Immature natural killer cell (primary cell): ENCODE measurements at regions not wholly inside any gene's neighbourhood (a gene's known extent, or its start where the extent isn't known, plus 50 kb on each side); places are given as distances from the start of the nearest gene placed in this dataset.

Experiments
- DNase-seq, 3 donors: peaks; one replicate each; pipeline ENCODE4 v3.0.0; 2022; ENCODE audit warnings: mixed read lengths in 1 of 3
- H3K27ac Mint-ChIP-seq, 6 donors: one replicate each; pipeline ENCODE4 v1.8.0; 2020; ENCODE audit warnings: mixed read lengths in 6 of 6, mild to moderate bottlenecking in 5 of 6, inconsistent platforms in 4 of 6, moderate library complexity in 3 of 6
- H3K27me3 Mint-ChIP-seq, 3 donors: one replicate each; pipeline ENCODE4 v1.8.0; 2020 to 2021; ENCODE audit warnings: low read depth in 3 of 3, mild to moderate bottlenecking in 3 of 3, mixed read lengths in 3 of 3, moderate library complexity in 3 of 3, inconsistent platforms in 1 of 3
- H3K36me3 Mint-ChIP-seq, 3 donors: one replicate each; pipeline ENCODE4 v1.8.0; 2020; ENCODE audit warnings: mixed read lengths in 3 of 3, inconsistent platforms in 2 of 3, mild to moderate bottlenecking in 2 of 3
- H3K4me1 Mint-ChIP-seq, 2 donors: one replicate each; pipeline ENCODE4 v1.8.0; 2020; ENCODE audit warnings: inconsistent platforms in 2 of 2, mild to moderate bottlenecking in 2 of 2, mixed read lengths in 2 of 2, moderate library complexity in 1 of 2
- H3K4me3 Mint-ChIP-seq, 5 donors: one replicate each; pipeline ENCODE4 v1.8.0; 2020; ENCODE audit warnings: mild to moderate bottlenecking in 5 of 5, mixed read lengths in 5 of 5, inconsistent platforms in 3 of 5, moderate library complexity in 3 of 5
- H3K9me3 Mint-ChIP-seq, 6 donors: one replicate each; pipeline ENCODE4 v1.8.0; 2020; ENCODE audit warnings: mild to moderate bottlenecking in 6 of 6, mixed read lengths in 6 of 6, inconsistent platforms in 4 of 6, moderate library complexity in 3 of 6

GRCh38 chr5:117888688-117889087, 1099.7 kb downstream of the DTWD2 start:
- DNase-seq = no peak
- H3K36me3 Mint-ChIP-seq = no peaks in the 10 kb centered on the region
- H3K27me3 Mint-ChIP-seq = no peaks in the 10 kb centered on the region
- H3K4me3 Mint-ChIP-seq = peak overlapping the region; percentile 5 to 55 (median 45)
- H3K9me3 Mint-ChIP-seq = peaks cover 0 to 28% (median 7%) of the 10 kb centered on the region in 6 donors
- peaks cover 6 to 19% of the 10 kb centered on the region in 2 donors for H3K4me1 Mint-ChIP-seq
- peak overlapping the region in 1 of 6 donors; percentile 6 for H3K27ac Mint-ChIP-seq

DNA sequence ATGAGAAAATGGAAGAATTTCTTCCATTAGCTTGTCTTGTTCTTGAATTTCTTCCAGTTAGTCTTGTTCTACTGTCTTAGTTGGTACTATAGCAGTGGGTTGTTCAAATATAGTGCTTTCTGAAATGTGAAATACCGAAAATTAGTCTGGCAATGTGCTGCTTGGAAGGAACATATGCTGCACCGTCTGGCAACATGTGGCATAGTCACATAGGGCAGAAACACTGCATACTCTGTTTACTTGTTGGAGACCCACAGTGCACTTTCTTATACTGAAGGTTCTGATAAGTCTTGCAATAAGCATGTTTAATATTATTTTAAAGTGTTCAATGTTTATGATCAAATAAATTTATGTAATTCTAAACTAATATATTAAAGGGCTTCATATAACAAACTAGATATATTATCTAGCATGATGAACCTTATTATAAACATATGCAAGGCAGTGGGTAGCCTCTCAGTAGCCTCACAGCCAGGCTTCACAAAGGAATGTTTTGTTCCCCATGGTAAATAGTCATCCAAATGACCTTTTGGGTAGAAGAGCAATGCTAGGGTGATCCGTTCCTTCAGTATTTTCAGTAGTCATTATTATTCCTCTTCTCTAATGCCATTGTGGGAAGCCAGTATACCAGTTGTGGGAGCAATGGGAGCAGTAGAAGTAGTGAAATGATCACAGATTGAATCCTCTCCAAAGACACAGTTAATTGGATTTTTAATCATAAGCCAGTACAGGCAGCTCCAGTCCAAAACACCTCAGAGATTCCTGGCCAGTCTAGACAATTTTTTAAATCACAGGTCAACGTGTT, 1106.7 kb downstream of the DTWD2 start:
- Mint-ChIP-seq H3K27me3 (peaks cover 0 to 2% (median 0%) of the 10 kb centered on the region in 3 donors), H3K36me3 (no peaks in the 10 kb centered on the region), H3K4me1 (no peaks in the 10 kb centered on the region), H3K9me3 (peaks cover 3 to 26% (median 9%) of the 10 kb centered on the region in 6 donors), H3K27ac (no peak overlapping the region), H3K4me3 (no peak overlapping the region)
- DNase-seq = no peak

DNA sequence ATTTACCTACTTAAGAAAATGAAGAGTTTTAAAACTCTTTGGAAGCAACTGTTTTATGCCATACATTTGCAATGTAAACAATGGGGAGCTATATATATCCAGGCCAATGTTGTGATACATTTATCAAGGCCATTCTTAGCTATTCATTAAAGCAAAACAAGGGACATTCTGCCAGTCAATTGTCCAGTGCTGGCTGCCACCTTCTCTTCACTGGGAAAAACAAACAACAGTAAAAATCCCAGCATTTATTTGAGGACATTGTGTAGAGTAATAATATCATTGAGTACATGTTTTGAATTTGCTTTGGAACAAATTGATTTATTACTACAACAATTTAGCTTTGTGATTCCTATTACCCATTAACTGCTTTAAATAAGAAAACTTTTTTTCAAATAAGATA, 1107.4 kb downstream of the DTWD2 start:
- no peak overlapping the region for H3K27ac Mint-ChIP-seq
- no peak overlapping the region for H3K4me3 Mint-ChIP-seq
- H3K27me3 Mint-ChIP-seq = peaks cover 0 to 2% (median 0%) of the 10 kb centered on the region in 3 donors
- DNase-seq = no peak
- H3K4me1 Mint-ChIP-seq = no peaks in the 10 kb centered on the region
- H3K9me3 Mint-ChIP-seq = peaks cover 3 to 23% (median 8%) of the 10 kb centered on the region in 6 donors
- H3K36me3 Mint-ChIP-seq = no peaks in the 10 kb centered on the region

DNA sequence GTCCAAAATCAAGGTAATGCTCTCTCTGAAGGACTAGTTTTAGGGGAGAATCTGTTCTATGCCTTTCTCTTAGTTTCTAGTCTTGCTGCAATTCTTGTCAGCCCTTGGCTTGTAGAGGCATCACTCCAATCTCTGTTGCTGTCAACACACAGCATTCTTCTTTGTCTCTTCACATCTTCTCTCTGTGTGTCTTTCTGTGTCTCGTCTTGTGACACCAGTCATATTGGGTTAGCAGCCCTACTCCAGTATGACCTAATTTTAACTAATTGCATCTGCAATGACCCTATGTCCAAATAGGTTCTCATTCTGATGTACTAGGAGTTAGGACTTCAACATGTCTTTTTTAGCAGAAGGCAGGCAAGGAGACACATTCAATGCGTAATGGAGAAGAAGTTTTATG, 1110.6 kb downstream of the DTWD2 start:
- peaks cover 2 to 20% (median 8%) of the 10 kb centered on the region in 6 donors for H3K9me3 Mint-ChIP-seq
- no peak overlapping the region for H3K4me3 Mint-ChIP-seq
- peaks cover 0 to 2% (median 0%) of the 10 kb centered on the region in 3 donors for H3K27me3 Mint-ChIP-seq

GRCh38 chr5:117872798-117873368, 1115.5 kb downstream of the DTWD2 start:
- Mint-ChIP-seq H3K27ac (no peak overlapping the region), H3K4me1 (no peaks in the 10 kb centered on the region), H3K4me3 (no peak overlapping the region), H3K36me3 (no peaks in the 10 kb centered on the region), H3K27me3 (no peaks in the 10 kb centered on the region), H3K9me3 (peaks cover 1 to 26% (median 11%) of the 10 kb centered on the region in 6 donors)
- no peak for DNase-seq

More for the DNA sequence above, 1110.6 kb downstream of the DTWD2 start:
- H3K36me3 Mint-ChIP-seq = no peaks in the 10 kb centered on the region
- no peak for DNase-seq
- no peak overlapping the region for H3K27ac Mint-ChIP-seq
- no peaks in the 10 kb centered on the region for H3K4me1 Mint-ChIP-seq

DNA sequence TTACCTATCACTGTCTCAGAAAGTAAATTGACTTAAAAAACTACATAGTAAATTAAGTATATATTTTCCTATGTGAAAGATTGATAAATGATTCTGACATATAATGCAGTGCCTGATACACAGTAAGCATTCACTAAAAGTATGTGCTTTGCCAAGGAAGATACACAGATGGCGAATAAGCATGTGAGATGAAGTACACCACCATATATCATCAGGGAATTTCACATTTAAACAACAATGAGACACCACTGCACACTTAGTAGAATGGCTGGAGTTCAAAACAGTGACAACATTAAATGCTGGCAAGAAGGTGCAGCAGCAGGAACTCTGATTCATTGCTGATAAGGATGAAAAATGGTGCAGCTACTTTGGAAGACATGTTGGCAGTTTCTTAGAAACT, 1118.8 kb downstream of the DTWD2 start:
- Mint-ChIP-seq H3K36me3 (no peaks in the 10 kb centered on the region), H3K9me3 (peaks cover 0 to 22% (median 10%) of the 10 kb centered on the region in 6 donors), H3K27ac (no peak overlapping the region), H3K27me3 (no peaks in the 10 kb centered on the region), H3K4me1 (no peaks in the 10 kb centered on the region), H3K4me3 (no peak overlapping the region)
- no peak for DNase-seq

GRCh38 chr5:117863586-117864296, 1124.6 kb downstream of the DTWD2 start:
- Mint-ChIP-seq H3K27ac (no peak overlapping the region), H3K4me1 (no peaks in the 10 kb centered on the region), H3K36me3 (no peaks in the 10 kb centered on the region), H3K4me3 (no peak overlapping the region), H3K9me3 (peaks cover 6 to 23% (median 12%) of the 10 kb centered on the region in 6 donors), H3K27me3 (no peaks in the 10 kb centered on the region)
- no peak for DNase-seq

DNA sequence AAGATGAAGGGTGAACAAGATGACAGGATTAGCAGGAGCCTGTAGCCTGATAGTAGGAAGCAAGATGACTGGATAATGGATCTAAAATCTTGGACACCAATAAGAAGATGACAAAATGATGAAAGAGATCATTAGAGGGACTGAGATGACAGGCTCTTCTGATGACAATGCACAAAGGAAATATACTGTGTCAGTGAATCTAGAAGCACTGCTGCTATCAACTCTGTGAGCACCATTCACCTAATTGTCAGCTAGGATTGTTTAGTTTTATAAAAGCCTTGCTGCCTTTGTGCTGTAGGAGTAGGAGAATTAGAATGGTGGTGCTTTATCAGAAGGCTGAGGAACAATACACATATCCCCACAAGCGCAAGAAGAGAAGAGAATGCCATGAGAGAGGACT, 1127.8 kb downstream of the DTWD2 start:
- Mint-ChIP-seq H3K4me3 (no peak overlapping the region), H3K9me3 (peaks cover 13 to 41% (median 24%) of the 10 kb centered on the region in 6 donors), H3K4me1 (no peaks in the 10 kb centered on the region), H3K36me3 (no peaks in the 10 kb centered on the region), H3K27ac (no peak overlapping the region), H3K27me3 (no peaks in the 10 kb centered on the region)
- no peak for DNase-seq

- no peak for DNase-seq
- Mint-ChIP-seq H3K36me3 (no peaks in the 10 kb centered on the region), H3K9me3 (peaks cover 14 to 47% (median 24%) of the 10 kb centered on the region in 6 donors), H3K4me1 (no peaks in the 10 kb centered on the region), H3K27ac (no peak overlapping the region), H3K27me3 (no peaks in the 10 kb centered on the region), H3K4me3 (no peak overlapping the region)
Observed at GRCh38 chr5:117859176-117859575, 1129.2 kb downstream of the DTWD2 start.

DNA sequence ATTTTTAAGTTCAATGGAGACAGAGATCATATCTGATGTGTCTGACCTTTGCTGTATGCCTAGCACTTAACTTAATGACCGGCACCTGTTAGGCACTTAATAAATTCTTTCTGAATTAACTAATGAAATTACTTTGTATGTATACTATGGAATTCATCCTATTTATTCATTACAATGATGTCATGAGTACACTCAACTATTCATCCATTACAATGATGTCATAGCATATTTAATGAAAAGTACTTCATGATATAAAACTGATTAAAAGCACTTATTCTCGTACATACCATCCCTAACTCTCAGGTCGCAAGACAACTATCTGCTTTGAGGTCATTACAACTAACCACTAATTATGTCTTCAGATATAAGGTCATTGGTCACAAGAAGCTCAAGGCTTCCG, 1131.6 kb downstream of the DTWD2 start:
- Mint-ChIP-seq H3K27me3 (no peaks in the 10 kb centered on the region), H3K9me3 (peaks cover 12 to 51% (median 23%) of the 10 kb centered on the region in 6 donors), H3K4me1 (no peaks in the 10 kb centered on the region), H3K27ac (no peak overlapping the region), H3K4me3 (no peak overlapping the region), H3K36me3 (peaks cover 0 to 4% (median 0%) of the 10 kb centered on the region in 3 donors)
- DNase-seq = no peak

- H3K27me3 Mint-ChIP-seq = no peaks in the 10 kb centered on the region
- no peaks in the 10 kb centered on the region for H3K4me1 Mint-ChIP-seq
- no peak for DNase-seq
- H3K36me3 Mint-ChIP-seq = peaks cover 0 to 3% (median 0%) of the 10 kb centered on the region in 3 donors
- H3K4me3 Mint-ChIP-seq = no peak overlapping the region
- H3K27ac Mint-ChIP-seq = no peak overlapping the region
- H3K9me3 Mint-ChIP-seq = peaks cover 0 to 52% (median 23%) of the 10 kb centered on the region in 6 donors
Observed at GRCh38 chr5:117837786-117838185, 1150.6 kb downstream of the DTWD2 start.

GRCh38 chr5:117833691-117834090, 1154.7 kb downstream of the DTWD2 start:
- Mint-ChIP-seq H3K4me1 (no peaks in the 10 kb centered on the region), H3K27ac (no peak overlapping the region), H3K27me3 (no peaks in the 10 kb centered on the region), H3K9me3 (peaks cover 9 to 52% (median 31%) of the 10 kb centered on the region in 6 donors), H3K36me3 (peaks cover 0 to 6% (median 0%) of the 10 kb centered on the region in 3 donors), H3K4me3 (no peak overlapping the region)
- no peak for DNase-seq

DNA sequence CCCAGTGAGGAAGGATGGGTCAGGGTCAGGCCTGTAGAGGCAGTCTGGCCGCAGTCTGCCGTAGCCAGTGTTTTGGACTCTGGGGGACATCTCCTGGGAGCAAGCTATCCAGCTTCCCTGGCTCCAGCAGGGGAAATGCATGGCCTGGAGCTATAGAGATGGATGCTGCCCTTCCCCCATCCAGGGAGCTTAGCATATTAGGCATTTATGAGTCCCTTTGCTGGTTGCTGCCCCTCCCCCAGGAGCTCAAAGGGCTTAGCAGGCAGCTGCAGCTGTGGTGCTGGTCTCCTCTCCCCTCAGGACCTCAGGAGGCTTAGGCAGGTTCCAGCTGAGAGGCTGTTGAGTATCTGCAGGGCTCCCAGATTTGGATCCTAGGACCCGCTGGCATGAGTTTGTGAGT, 1158.7 kb downstream of the DTWD2 start:
- Mint-ChIP-seq H3K9me3 (peaks cover 25 to 75% (median 40%) of the 10 kb centered on the region in 6 donors), H3K4me1 (no peaks in the 10 kb centered on the region), H3K27me3 (peaks cover 0 to 2% (median 1%) of the 10 kb centered on the region in 3 donors), H3K4me3 (no peak overlapping the region), H3K36me3 (peaks cover 0 to 6% (median 0%) of the 10 kb centered on the region in 3 donors), H3K27ac (no peak overlapping the region)
- no peak for DNase-seq

DNA sequence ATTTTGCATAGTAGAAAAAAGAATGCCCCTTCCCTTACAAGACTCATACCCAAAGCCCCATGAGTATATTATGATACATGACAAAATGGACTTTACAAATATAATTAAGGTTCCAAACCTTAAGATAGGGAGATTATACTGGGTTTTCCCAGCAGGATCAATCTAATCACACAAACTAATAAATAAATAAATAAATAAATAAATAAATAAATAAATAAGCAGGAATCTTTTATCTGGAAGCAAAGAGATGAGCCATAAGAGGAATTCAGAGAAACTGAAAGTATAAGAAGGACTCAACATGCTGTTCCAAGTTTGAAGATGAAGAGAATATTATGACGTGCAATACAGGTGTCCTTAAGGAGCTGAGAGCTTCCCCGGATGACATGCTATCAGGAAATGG, 1174.5 kb downstream of the DTWD2 start:
- H3K9me3 Mint-ChIP-seq = peaks cover 14 to 61% (median 26%) of the 10 kb centered on the region in 6 donors
- no peaks in the 10 kb centered on the region for H3K36me3 Mint-ChIP-seq
- no peak overlapping the region for H3K27ac Mint-ChIP-seq
- no peak for DNase-seq
- no peak overlapping the region for H3K4me3 Mint-ChIP-seq
- no peaks in the 10 kb centered on the region for H3K27me3 Mint-ChIP-seq
- H3K4me1 Mint-ChIP-seq = no peaks in the 10 kb centered on the region
